Trophoblast cell (in vitro differentiated cells and primary cell): ENCODE measurements at regions not wholly inside any gene's neighbourhood (a gene's known extent, or its start where the extent isn't known, plus 50 kb on each side); places are given as distances from the start of the nearest gene placed in this dataset.

Experiments
- DNase-seq, 2 donors: peaks; one replicate each; pipeline ENCODE4 v3.0.0-alpha.2; 2016
- H2AFZ ChIP-seq: 2 replicates; pipeline ENCODE4 v1.6.1; 2013; ENCODE audit warnings: low read length, moderate library complexity, mild to moderate bottlenecking; ENCODE audit not compliant: insufficient read depth, poor library complexity
- H2AK5ac ChIP-seq: 2 replicates; pipeline ENCODE4 v1.6.1; 2013; ENCODE audit warnings: mild to moderate bottlenecking, low read length
- H2BK120ac ChIP-seq: 2 replicates; pipeline ENCODE4 v1.6.1; 2013; ENCODE audit warnings: low read length, mild to moderate bottlenecking, moderate library complexity; ENCODE audit not compliant: insufficient read depth, poor library complexity
- H2BK12ac ChIP-seq: 2 replicates; pipeline ENCODE4 v1.6.1; 2013; ENCODE audit warnings: mild to moderate bottlenecking, low read length, moderate library complexity
- H2BK5ac ChIP-seq: 2 replicates; pipeline ENCODE4 v1.6.1; 2013; ENCODE audit warnings: low read length, low read depth, moderate library complexity, mild to moderate bottlenecking; ENCODE audit not compliant: poor library complexity
- H3K14ac ChIP-seq: 2 replicates; pipeline ENCODE4 v1.6.1; 2013; ENCODE audit warnings: mild to moderate bottlenecking, low read length
- H3K18ac ChIP-seq: 2 replicates; pipeline ENCODE4 v1.6.1; 2013; ENCODE audit warnings: mild to moderate bottlenecking, low read length
- H3K23ac ChIP-seq: 2 replicates; pipeline ENCODE4 v1.6.1; 2013; ENCODE audit warnings: low read length
- H3K27ac ChIP-seq: 2 replicates; pipeline ENCODE4 v1.5.1; 2013; ENCODE audit warnings: low read depth, mild to moderate bottlenecking, inconsistent platforms, low read length, moderate library complexity
- H3K27me3 ChIP-seq: 2 replicates; pipeline ENCODE4 v1.6.1; 2013; ENCODE audit warnings: inconsistent platforms, mild to moderate bottlenecking, low read length, moderate library complexity; ENCODE audit not compliant: insufficient read depth
- H3K36me3 ChIP-seq, 2 experiments: 1 replicate in 1 of 2; 2 replicates in 1 of 2; pipeline ENCODE4 v1.6.1; 2013; ENCODE audit warnings: low read length in 2 of 2, mild to moderate bottlenecking in 2 of 2, moderate library complexity in 1 of 2; ENCODE audit not compliant: insufficient read depth in 2 of 2, control insufficient read depth in 1 of 2
- H3K4ac ChIP-seq: 2 replicates; pipeline ENCODE4 v1.6.1; 2013; ENCODE audit warnings: low read depth, mild to moderate bottlenecking, low read length, moderate library complexity
- H3K4me1 ChIP-seq, 2 experiments: 1 replicate in 1 of 2; 2 replicates in 1 of 2; pipeline ENCODE4 v1.6.1; 2013; ENCODE audit warnings: low read length in 2 of 2, mild to moderate bottlenecking in 2 of 2, moderate library complexity in 1 of 2; ENCODE audit not compliant: insufficient read depth in 2 of 2, control insufficient read depth in 1 of 2
- H3K4me2 ChIP-seq: 2 replicates; pipeline ENCODE4 v1.6.1; 2013; ENCODE audit warnings: inconsistent platforms, mild to moderate bottlenecking, low read length, moderate library complexity
- H3K4me3 ChIP-seq: 2 replicates; pipeline ENCODE4 v1.5.1; 2013; ENCODE audit warnings: mild to moderate bottlenecking, low read depth, low read length, inconsistent platforms
- H3K79me1 ChIP-seq: one replicate; pipeline ENCODE4 v1.6.1; 2013; ENCODE audit warnings: low read length
- H3K79me2 ChIP-seq: 2 replicates; pipeline ENCODE4 v1.6.1; 2013; ENCODE audit warnings: low read length, mild to moderate bottlenecking; ENCODE audit not compliant: control insufficient read depth, insufficient read depth, poor library complexity
- H3K9ac ChIP-seq: 2 replicates; pipeline ENCODE4 v1.6.1; 2013; ENCODE audit warnings: mild to moderate bottlenecking, low read length
- H3K9me3 ChIP-seq: 2 replicates; pipeline ENCODE4 v1.6.1; 2013; ENCODE audit warnings: low read depth, mild to moderate bottlenecking, control low read depth, inconsistent platforms, low read length; ENCODE audit not compliant: insufficient read depth
- H4K12ac ChIP-seq: 2 replicates; pipeline ENCODE4 v1.6.1; 2013; ENCODE audit warnings: low read depth, mild to moderate bottlenecking, low read length, moderate library complexity
- H4K8ac ChIP-seq: 2 replicates; pipeline ENCODE4 v1.6.1; 2013; ENCODE audit warnings: low read depth, mild to moderate bottlenecking, low read length, moderate library complexity
- H4K91ac ChIP-seq: one replicate; pipeline ENCODE4 v1.6.1; 2013; ENCODE audit warnings: low read depth, mild to moderate bottlenecking, low read length, moderate library complexity
- WGBS: extraction: QIAGEN DNeasy Blood & Tissue Kit; methylation state at CpG from one replicate; pipeline ENCODE4 v1.1.7; 2013; ENCODE audit warnings: missing lambda C conversion rate; ENCODE audit not compliant: insufficient read length, insufficient coverage; ENCODE audit errors: extremely low coverage; 5-methylcytosine and 5-hydroxymethylcytosine counted together

GRCh38 chr12:54765652-54766051 is 88.7 kb upstream of the MUCL1 start:
- Histone ChIP-seq H3K9me3 (no peaks in the 10 kb centered on the region), H4K91ac (no peak overlapping the region), H3K9ac (no peak overlapping the region), H3K14ac (no peak overlapping the region), H3K27ac (no peak overlapping the region), H4K8ac (no peak overlapping the region), H3K36me3 (no peaks in the 10 kb centered on the region), H3K4me1 (no peaks in the 10 kb centered on the region), H3K27me3 (no peaks in the 10 kb centered on the region), H2BK120ac (no peak overlapping the region), H2BK12ac (no peak overlapping the region), H4K12ac (no peak overlapping the region), H2BK5ac (no peak overlapping the region), H3K79me2 (no peaks in the 10 kb centered on the region), H2AK5ac (no peak overlapping the region), H3K4ac (no peak overlapping the region), H3K23ac (no peak overlapping the region), H2AFZ (no peak overlapping the region), H3K79me1 (no peaks in the 10 kb centered on the region), H3K4me3 (no peak overlapping the region), H3K18ac (no peak overlapping the region), H3K4me2 (no peak overlapping the region)
- DNase-seq, result no peak
- no CpG with 5 or more reads among the region's 1 CpG for WGBS

DNA sequence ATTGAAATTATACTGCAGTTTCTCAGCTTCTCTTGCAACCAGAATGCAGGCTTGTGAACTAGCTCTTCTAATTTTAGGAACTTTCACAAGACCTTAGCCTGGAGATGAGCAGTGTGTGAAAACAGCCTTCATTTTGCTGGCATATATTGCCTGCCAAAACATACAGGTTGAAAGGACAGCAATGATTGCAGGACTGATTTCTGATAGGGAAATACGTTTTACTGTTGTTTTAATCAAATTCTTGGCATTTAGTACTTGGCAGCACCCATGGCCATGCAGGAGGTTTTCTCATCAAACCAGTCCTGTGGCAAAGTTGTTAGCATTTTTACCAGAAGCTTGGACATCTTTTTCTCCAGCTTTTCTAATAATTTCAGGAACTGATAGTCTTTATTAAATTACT is 91.9 kb upstream of the MUCL1 start:
- Histone ChIP-seq H2BK120ac (no peak overlapping the region), H2BK12ac (no peak overlapping the region), H3K4me1 (no peaks in the 10 kb centered on the region), H2BK5ac (no peak overlapping the region), H3K4me3 (no peak overlapping the region), H3K14ac (no peak overlapping the region), H3K4me2 (no peak overlapping the region), H3K36me3 (no peaks in the 10 kb centered on the region), H2AK5ac (no peak overlapping the region), H3K27me3 (no peaks in the 10 kb centered on the region), H3K4ac (no peak overlapping the region), H3K9ac (no peak overlapping the region), H4K8ac (no peak overlapping the region), H3K18ac (no peak overlapping the region), H3K27ac (no peak overlapping the region), H4K12ac (no peak overlapping the region), H3K9me3 (no peaks in the 10 kb centered on the region), H4K91ac (no peak overlapping the region), H2AFZ (no peak overlapping the region), H3K79me1 (no peaks in the 10 kb centered on the region), H3K79me2 (no peaks in the 10 kb centered on the region), H3K23ac (no peak overlapping the region)
- no peak for DNase-seq
- no CpG with 5 or more reads among the region's 1 CpG for WGBS

GRCh38 chr12:54759751-54760150 is 94.6 kb upstream of the MUCL1 start:
- H2BK12ac ChIP-seq, result no peak overlapping the region
- H2AFZ ChIP-seq, result no peak overlapping the region
- H3K79me2 ChIP-seq, result no peaks in the 10 kb centered on the region
- no peak overlapping the region for H3K9ac ChIP-seq
- H3K4ac ChIP-seq, result no peak overlapping the region
- no peak overlapping the region for H3K27ac ChIP-seq
- H3K4me1 ChIP-seq, result no peaks in the 10 kb centered on the region
- no peaks in the 10 kb centered on the region for H3K27me3 ChIP-seq
- H3K79me1 ChIP-seq, result no peaks in the 10 kb centered on the region
- peak; percentile 11 to 49 for DNase-seq
- no peak overlapping the region for H2BK120ac ChIP-seq
- H2BK5ac ChIP-seq, result no peak overlapping the region
- no CpG with 5 or more reads among the region's 1 CpG for WGBS
- no peak overlapping the region for H3K4me3 ChIP-seq
- H3K14ac ChIP-seq, result no peak overlapping the region
- no peak overlapping the region for H2AK5ac ChIP-seq
- no peak overlapping the region for H3K23ac ChIP-seq
- no peak overlapping the region for H3K4me2 ChIP-seq
- H3K9me3 ChIP-seq, result no peaks in the 10 kb centered on the region
- no peak overlapping the region for H4K91ac ChIP-seq
- no peaks in the 10 kb centered on the region for H3K36me3 ChIP-seq
- H4K12ac ChIP-seq, result no peak overlapping the region
- H3K18ac ChIP-seq, result no peak overlapping the region
- H4K8ac ChIP-seq, result no peak overlapping the region

GRCh38 chr12:54751493-54751892 is 102.8 kb upstream of the MUCL1 start:
- no peak overlapping the region for H3K4me3 ChIP-seq
- no peak overlapping the region for H3K14ac ChIP-seq
- no peak overlapping the region for H2AK5ac ChIP-seq
- WGBS, result no CpG with 5 or more reads among the region's 1 CpG
- H3K79me1 ChIP-seq, result no peaks in the 10 kb centered on the region
- no peaks in the 10 kb centered on the region for H3K4me1 ChIP-seq
- no peak overlapping the region for H3K18ac ChIP-seq
- no peak overlapping the region for H2BK120ac ChIP-seq
- H3K79me2 ChIP-seq, result no peaks in the 10 kb centered on the region
- H3K27ac ChIP-seq, result no peak overlapping the region
- no peak for DNase-seq
- no peak overlapping the region for H4K12ac ChIP-seq
- no peak overlapping the region for H3K4ac ChIP-seq
- no peak overlapping the region for H3K9ac ChIP-seq
- H3K9me3 ChIP-seq, result no peaks in the 10 kb centered on the region
- no peak overlapping the region for H3K4me2 ChIP-seq
- H2AFZ ChIP-seq, result no peak overlapping the region
- no peaks in the 10 kb centered on the region for H3K27me3 ChIP-seq
- H4K91ac ChIP-seq, result no peak overlapping the region
- no peaks in the 10 kb centered on the region for H3K36me3 ChIP-seq
- H2BK5ac ChIP-seq, result no peak overlapping the region
- no peak overlapping the region for H3K23ac ChIP-seq
- no peak overlapping the region for H4K8ac ChIP-seq
- no peak overlapping the region for H2BK12ac ChIP-seq
